ENCODE measurements at regions not wholly inside any gene's neighbourhood (a gene's known extent, or its start where the extent isn't known, plus 50 kb on each side); places are given as distances from the start of the nearest gene placed in this dataset.
A peak's percentile ranks its signal among the peaks of the same experiment; 100 is the strongest.
"Not testable (repeated sequence)": the region's sequence is repeated elsewhere in the genome, so short reads cannot be mapped to it uniquely, and the experiment has no call there.

DNA sequence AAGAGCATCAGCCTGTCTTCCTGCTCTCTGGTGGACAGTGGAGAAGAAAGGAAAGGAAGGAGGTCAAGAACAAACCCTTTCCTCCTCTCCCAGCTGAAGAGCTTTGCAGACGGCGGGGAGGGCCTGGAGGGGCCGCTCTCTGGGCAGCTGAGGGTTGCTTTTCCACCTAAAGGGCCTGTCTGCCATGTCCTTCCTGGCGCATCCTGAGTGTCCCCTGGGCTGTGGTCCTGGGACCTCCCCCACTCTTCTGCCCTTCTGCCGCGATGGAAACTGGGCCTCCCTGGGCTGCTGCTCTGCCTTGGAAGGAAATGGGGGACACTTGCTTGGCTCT, 107.0 kb downstream of the ETS2 start:
- DNase-seq (ENCODE audit: low spot score): no peak

DNA sequence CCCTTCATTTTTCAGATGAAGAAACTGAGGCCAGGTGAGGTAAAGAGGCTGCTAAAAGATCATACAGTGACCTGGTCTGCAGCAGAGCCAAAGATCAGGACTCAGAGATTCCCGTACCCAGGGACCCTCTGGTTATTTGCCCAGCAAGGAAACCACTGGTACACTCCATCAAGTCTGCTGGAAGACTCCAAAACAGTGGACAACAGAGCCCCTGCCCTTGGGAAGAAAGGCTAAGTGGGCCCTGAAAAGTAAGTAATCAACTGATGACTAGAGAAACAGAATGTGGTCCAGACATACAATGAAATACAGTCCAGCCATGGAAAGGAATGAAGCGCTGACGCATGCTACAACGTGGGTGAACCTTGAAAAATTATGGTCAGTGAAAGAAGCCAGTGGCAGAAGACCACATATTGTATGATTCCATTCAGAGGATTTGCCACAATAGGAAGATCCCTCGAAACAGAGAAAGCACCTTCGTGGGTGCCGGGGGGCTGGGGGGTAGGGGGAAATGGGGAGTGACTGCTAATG, 106.4 kb downstream of the ETS2 start:
- no peak for DNase-seq (ENCODE audit: low spot score)

DNA sequence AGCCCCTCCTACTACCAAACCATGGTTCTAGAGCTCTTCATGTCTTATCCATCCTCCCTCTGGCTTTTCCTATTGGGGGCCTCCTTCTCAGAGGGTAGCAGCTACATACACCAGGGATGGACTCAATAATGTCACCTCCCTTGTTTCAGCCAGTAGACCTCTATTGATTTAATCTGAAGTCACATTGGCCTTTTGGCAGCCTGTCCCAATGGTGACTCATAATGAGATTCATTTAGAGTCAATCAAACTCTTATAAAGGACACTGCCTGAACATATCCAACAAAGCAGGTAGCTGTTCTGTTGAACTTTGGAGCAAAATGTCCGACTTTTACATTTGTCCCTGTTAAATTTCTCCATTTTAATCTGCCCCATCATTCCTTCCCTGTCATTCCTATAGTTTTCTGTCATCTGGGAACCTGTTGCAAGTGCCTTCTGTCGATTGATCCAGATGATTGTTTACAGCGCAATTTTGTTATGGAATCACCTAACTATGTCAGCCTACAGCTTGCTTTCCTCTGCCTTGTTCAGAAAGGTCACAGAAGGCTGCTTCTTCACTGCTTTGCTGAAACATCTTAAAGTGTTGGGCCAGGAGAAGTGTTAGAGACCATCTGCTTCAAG, 105.9 kb downstream of the ETS2 start:
- peak; percentile 65 for DNase-seq (ENCODE audit: low spot score)

DNA sequence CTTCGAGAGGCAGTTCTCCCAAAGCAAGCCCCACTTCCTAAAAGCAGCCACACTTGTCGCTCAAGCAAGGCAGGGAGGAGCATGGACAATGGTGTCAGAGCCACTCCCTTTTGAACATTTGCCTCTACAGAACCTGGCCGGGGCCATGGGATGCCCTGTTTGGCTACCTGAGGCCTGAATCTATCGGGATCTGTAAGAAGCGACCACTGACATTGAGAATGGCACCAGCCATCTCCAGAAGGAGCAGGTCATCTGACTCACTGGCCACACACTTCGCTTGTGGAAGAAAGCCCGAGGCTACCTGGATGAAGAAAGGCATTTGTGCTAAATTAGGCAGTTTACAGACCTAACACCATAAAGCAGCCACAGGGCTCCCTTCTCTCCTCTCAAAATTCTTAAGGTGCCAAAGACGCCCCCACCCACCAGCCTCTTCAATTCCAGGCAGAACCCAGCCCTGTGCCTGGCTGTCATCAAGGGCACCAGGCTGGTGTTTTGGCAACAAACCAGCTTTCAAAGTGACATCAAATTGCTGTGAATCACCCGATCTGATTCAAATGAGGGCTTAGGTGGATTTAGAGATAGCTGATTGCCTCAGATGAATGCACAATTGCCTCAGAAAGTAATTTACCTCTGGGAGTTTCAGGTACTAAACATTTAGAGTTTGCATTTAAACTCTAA, 104.8 kb downstream of the ETS2 start:
- DNase-seq (ENCODE audit: low spot score): no peak

GRCh38 chr21:38909929-38910328, 104.2 kb downstream of the ETS2 start:
- DNase-seq (ENCODE audit: low spot score): no peak

GRCh38 chr21:38909109-38909508, 103.4 kb downstream of the ETS2 start:
- DNase-seq (ENCODE audit: low spot score): no peak

GRCh38 chr21:38908537-38908936, 102.8 kb downstream of the ETS2 start:
- DNase-seq (ENCODE audit: low spot score): no peak

DNA sequence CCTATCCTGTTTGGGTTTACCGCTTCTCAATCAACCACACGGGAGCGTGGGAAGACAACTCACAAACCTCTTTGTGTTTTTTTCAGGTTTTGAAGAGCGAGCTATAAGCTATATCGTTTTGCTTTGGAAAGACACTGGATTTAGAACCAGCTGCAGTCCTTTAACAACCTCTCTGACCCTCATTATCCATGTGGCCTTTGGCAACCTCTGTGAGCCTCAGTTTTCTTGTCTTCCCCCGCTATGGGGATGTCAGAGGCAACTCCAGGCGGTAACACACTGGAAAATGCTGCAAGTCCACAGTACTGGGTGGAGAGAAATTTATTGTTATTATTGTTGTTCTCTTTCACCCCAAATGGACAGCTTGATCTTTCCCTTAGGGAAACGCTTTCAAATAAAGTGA, 100.0 kb downstream of the ETS2 start:
- no peak for DNase-seq (ENCODE audit: low spot score)

DNA sequence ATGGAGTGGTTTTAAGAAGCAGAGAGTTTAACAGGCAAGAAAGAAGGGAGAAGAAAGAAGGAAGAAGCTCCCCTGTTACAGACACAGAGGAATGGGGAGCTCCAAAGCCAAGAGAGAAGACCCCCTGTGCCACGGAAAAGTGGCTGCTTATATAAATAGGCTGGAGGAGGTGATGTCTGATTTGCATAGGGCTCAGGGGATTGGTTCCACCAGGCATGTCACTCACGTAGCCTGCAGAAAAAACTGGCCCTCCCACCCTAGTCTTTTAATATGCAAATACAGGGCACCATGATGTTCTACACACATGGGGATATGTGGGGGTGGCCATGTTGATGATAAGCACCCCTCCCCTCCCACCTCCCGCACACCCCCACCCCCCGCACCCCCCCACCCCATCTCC, 99.6 kb downstream of the ETS2 start:
- no peak for DNase-seq (ENCODE audit: low spot score)

DNA sequence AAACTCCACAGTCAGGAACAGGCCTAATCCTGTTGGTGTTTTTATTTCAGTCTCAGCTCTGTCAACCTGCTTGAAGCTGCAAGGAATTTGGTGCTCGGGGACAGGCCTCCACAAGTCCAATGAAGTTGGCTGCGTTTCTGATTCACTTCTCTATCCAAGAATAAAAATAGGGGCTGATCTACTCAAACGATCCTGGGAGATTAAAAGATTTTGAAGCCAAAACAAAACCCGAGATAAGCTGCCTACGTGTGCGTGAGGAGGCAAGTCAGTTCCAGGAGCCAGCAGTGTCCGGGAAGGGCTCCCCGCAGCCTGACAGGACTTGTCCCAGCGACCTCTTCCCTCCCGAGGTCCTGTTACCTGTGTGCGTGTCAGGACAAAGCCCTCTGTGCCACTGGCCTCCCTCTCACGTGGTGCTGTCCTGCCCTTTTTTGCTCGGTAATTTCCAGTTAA, 98.0 kb downstream of the ETS2 start:
- peak; percentile 51 for DNase-seq (ENCODE audit: low spot score)

DNA sequence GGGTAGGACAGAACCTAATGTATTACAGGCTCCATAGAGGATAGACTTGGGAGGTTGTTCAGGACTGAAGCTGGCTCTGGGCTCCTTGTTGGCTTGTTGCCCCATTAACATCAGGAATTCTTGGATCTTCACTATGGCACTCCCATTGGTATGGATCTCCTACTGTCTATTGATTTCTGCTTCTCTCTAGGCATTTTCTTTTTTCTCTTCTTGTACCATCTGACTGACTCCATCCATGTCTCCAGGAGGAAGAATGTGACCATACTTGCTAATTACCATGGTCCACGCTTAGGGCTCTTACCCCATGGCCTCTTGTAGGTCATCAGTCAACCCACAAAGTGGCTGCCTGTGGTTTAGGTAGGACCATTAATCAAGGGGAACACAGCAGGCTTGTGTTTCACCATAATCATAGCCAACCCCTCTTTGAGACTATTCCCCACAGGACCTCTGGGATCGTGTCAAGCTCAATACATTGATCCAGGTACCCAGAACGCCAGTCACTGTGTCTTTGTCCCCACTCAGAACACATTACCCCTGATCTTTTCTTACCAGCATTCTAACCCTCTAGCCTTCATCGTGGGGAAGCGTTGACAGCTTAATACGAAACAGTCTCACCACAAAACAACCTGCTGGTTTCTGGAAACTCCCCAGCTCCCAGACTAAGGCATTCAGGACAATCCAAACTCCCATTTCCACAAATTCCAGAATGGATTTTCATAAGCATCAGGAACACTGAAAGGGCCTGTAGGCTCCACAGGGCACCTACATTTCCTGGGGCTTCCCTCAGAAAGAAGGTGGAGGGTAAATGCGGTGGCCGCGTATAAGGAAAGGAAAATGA, 97.1 kb downstream of the ETS2 start:
- DNase-seq (ENCODE audit: low spot score): no peak

GRCh38 chr21:38900499-38900898, 94.8 kb downstream of the ETS2 start:
- DNase-seq (ENCODE audit: low spot score): no peak

- not testable (repeated sequence) for DNase-seq (ENCODE audit: low spot score)
These were observed 94.3 kb downstream of the ETS2 start for GRCh38 chr21:38899985-38900384.

DNA sequence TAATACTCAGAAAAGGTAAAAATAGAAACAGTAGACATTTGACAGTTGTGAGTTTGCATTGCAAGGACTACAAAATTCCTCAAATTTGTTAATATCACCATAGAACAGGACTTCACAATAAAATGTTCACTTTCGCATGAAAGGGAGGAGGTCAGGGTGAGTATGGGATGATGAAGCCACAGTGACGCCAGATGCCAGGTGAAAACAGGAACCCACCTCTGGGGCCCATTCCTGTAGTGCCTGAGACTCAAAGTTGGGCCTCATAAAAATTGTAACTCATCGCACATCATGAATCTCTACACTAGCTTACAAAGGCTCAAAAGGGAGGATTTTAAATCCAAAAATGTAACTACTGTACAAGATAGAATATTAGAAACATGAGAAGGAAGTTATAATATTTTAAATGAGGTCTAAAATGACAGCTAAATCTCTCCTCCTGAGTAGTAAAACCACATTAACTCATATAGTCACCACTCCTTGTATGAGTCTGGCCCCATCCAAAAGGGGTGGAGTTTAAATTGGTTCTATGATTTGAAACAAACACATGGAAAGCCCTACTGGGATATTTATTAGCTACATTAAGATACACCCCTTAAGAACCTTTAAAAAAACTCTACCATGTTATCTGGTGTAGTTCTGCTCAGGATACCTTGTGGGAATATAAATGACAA, 93.7 kb downstream of the ETS2 start:
- DNase-seq (ENCODE audit: low spot score): no peak

- no peak for DNase-seq (ENCODE audit: low spot score)
These were observed 92.8 kb downstream of the ETS2 start for GRCh38 chr21:38898422-38899096.

DNA sequence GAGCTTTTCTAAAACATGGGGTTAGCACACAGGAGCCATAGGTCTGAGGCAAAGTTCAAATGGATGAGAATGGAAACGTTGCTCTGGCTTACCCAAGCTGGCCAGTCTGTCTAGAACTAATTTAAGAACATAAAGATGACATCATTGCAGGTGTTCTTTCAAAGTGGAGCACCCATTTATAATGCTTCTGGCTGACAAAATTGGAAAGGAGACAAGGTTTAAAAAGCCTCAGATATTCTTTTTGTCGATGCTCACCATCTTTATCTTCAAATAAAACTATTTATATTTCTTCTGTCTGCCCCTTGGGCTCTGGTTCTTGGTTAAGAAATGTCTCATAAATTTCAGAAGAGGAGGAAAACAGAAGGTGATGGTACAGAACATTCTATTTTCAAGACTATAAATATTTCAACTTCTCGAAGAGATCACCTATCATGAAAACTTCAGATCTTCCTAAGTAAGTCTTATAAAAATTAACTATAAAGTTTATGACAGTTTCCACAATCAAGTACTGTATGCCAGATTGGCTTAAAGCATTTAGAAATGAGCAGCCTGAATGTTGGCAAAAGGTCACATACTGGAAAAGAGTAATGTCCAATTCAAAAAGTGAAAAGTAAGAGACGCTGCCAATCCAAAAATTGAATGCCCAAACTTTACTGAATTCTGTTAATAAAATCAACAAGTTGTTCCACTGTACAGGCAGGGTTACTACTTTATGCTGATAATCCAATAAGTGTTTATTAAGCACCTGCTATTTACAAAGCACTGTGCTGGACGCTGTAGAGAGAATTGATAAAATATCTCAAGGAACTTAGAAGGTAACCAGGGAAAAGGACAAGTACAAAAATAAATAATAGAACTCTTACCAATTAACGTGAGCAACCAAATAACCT, 92.0 kb downstream of the ETS2 start:
- no peak for DNase-seq (ENCODE audit: low spot score)

DNA sequence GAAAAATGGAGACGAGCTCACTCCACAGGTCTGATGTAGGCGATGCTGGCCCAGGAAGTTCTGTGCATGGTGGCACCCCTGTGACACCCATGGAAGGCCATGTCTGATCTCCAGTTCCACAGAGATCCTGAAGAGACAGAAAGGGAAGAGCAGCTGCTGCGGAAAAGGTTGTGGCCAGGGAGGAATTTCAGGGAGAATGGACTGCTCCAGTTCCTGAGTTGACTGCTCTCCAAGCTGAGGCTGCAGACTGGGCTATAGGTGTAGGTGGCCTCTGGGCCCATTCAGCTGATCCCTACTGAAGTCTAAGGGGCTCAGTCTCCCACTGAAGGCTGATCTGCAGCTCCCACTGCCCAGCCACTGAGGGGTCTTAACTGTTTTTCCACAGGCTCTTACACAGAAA, 89.2 kb downstream of the ETS2 start:
- DNase-seq (ENCODE audit: low spot score): no peak

DNA sequence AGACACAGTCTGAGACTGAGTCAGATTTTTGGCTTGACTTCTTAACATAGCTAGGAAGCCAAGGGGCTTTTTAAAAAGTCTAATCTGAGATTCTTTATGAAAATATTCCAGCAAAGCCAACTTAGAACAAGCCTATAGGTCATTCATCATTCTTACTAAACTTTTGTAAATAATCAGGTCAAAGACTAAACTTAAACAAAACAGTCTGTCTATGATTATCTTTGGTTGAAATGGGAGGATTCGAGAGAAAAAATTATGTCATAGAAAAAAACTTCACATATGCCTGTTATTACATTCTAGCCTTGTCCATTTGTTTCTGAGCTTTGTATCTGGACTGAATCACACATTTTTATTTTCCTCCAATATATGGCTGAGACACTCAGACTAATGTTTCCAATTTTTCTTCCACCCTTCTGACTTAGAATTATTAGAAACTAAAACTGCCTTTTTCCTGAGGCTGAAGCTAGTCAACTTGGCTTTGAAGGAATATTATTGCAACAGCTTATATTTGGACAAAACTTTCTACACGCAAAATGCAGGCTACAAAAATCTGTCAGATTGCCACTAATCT, 83.3 kb downstream of the ETS2 start:
- no peak for DNase-seq (ENCODE audit: low spot score)

- DNase-seq (ENCODE audit: low spot score): no peak
These were observed 82.0 kb downstream of the ETS2 start for GRCh38 chr21:38887749-38888148.

GRCh38 chr21:38887062-38887686, 81.4 kb downstream of the ETS2 start:
- no peak for DNase-seq (ENCODE audit: low spot score)
